ENCODE measurements at regions not wholly inside any gene's neighbourhood (a gene's known extent, or its start where the extent isn't known, plus 50 kb on each side); places are given as distances from the start of the nearest gene placed in this dataset.
"Not testable (repeated sequence)": the region's sequence is repeated elsewhere in the genome, so short reads cannot be mapped to it uniquely, and the experiment has no call there.

DNA sequence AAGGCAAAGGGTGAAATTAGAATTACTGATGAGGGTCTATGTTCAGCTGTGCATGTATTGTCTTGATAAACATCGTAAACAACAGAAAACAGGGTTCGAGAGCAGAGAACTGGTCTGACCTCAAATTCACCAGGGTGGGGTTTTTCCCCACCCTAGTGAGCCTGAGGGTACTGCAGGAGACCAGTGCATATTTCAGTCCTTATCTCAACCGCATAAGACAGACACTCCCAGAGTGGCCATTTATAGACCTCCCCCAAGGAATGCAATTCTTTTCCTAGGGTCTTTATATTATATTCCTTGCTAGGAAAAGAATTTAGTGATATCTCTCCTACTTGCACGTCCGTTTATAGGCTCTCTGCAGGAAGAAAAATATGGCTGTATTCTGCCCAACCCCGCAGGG lies 257.0 kb upstream of the OSR1 start:
- TF ChIP-seq, protein P1, sequence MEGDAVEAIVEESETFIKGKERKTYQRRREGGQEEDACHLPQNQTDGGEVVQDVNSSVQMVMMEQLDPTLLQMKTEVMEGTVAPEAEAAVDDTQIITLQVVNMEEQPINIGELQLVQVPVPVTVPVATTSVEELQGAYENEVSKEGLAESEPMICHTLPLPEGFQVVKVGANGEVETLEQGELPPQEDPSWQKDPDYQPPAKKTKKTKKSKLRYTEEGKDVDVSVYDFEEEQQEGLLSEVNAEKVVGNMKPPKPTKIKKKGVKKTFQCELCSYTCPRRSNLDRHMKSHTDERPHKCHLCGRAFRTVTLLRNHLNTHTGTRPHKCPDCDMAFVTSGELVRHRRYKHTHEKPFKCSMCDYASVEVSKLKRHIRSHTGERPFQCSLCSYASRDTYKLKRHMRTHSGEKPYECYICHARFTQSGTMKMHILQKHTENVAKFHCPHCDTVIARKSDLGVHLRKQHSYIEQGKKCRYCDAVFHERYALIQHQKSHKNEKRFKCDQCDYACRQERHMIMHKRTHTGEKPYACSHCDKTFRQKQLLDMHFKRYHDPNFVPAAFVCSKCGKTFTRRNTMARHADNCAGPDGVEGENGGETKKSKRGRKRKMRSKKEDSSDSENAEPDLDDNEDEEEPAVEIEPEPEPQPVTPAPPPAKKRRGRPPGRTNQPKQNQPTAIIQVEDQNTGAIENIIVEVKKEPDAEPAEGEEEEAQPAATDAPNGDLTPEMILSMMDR (IDR thresholded peaks at IDR 0.05) = not testable (repeated sequence)
- not testable (repeated sequence) for TF ChIP-seq POLR2A, POLR2AphosphoS5 (IDR thresholded peaks at IDR 0.05)
